Endothelial cell of umbilical vein (primary cell): ENCODE measurements at regions not wholly inside any gene's neighbourhood (a gene's known extent, or its start where the extent isn't known, plus 50 kb on each side); places are given as distances from the start of the nearest gene placed in this dataset.

Experiments
- BruUV-seq: library from RNA; stranded (reverse); fragments of 400-500 nt; replicated peaks from 2 replicates; lab custom pipeline; 2021; lab: Mats Ljungman, UMichigan
- CTCF ChIA-PET: fragments of 300-600, 350-600 bp; sonication (Branson Sonifier 250); formaldehyde crosslinking; loops from one replicate; lab custom pipeline; 2021; ENCODE audit warnings: antibody characterized with exemption, inconsistent platforms; lab: Charles Lee
- POLR2A ChIA-PET: fragments of 300-600, 350-600 bp; sonication (Branson Sonifier 250); formaldehyde crosslinking; loops from one replicate; lab custom pipeline; 2021; ENCODE audit warnings: antibody characterized with exemption, inconsistent platforms; lab: Charles Lee
- DNase-seq: peaks from one replicate; pipeline ENCODE4 v3.0.0-alpha.2; 2011; ENCODE audit warnings: low read depth, low spot score
- FAIRE-seq: peaks from 2 replicates; lab custom pipeline; 2011; peaks lifted over from hg19 to GRCh38; lab: Jason Lieb, UNC
- H2AFZ ChIP-seq: 2 replicates; pipeline ENCODE4 v1.6.0; 2012; ENCODE audit warnings: low read depth, low read length, control low read depth, inconsistent platforms
- H3K27ac ChIP-seq: 2 replicates; pipeline ENCODE4 v1.5.1; 2011; ENCODE audit warnings: low read depth, mild to moderate bottlenecking, control low read depth, low read length, moderate library complexity; ENCODE audit not compliant: insufficient read depth
- H3K27me3 ChIP-seq, 2 experiments: 2 replicates each; pipeline versions ENCODE4 v1.6.0 to v1.6.1; 2011; ENCODE audit warnings: low read length in 2 of 2, mixed read lengths in 1 of 2; ENCODE audit not compliant: control insufficient read depth in 2 of 2, insufficient read depth in 2 of 2
- H3K36me3 ChIP-seq, 2 experiments: 2 replicates in 1 of 2; 3 replicates in 1 of 2; pipeline ENCODE4 v1.5.1; 2011; ENCODE audit warnings: low read length in 2 of 2, mild to moderate bottlenecking in 1 of 2, moderate library complexity in 1 of 2; ENCODE audit not compliant: control insufficient read depth in 2 of 2, insufficient read depth in 2 of 2; ENCODE audit errors: extremely low read depth in 1 of 2
- H3K4me1 ChIP-seq: 3 replicates; pipeline ENCODE4 v1.5.1; 2011; ENCODE audit warnings: mild to moderate bottlenecking, low read length; ENCODE audit not compliant: control insufficient read depth, insufficient read depth; ENCODE audit errors: extremely low read depth
- H3K4me2 ChIP-seq: 2 replicates; pipeline ENCODE4 v1.6.1; 2011; ENCODE audit warnings: low read length, control low read depth, mixed read lengths; ENCODE audit not compliant: insufficient read depth
- H3K4me3 ChIP-seq, 3 experiments: fragments of 200-600 bp in 1 of 3; sonication (generic), shearing (Covaris generic) in 1 of 3; replicated peaks in 1 of 3; 2 replicates each; pipeline ENCODE4 v1.5.1; 2011 to 2016; ENCODE audit warnings: control low read depth in 3 of 3, low read length in 3 of 3, mild to moderate bottlenecking in 2 of 3, inconsistent platforms in 1 of 3, low read depth in 1 of 3, moderate library complexity in 1 of 3; ENCODE audit not compliant: insufficient read depth in 1 of 3
- H3K79me2 ChIP-seq: 2 replicates; pipeline ENCODE4 v1.6.0; 2012; ENCODE audit warnings: low read length, inconsistent platforms; ENCODE audit not compliant: control insufficient read depth, insufficient read depth
- H3K9ac ChIP-seq: replicated peaks from 2 replicates; pipeline ENCODE3; 2011; ENCODE audit warnings: low read length, control low read depth; ENCODE audit not compliant: insufficient read depth; ENCODE audit errors: extremely low read depth
- H3K9me1 ChIP-seq: replicated peaks from 3 replicates; pipeline ENCODE4 v1.6.0; 2011; ENCODE audit warnings: mild to moderate bottlenecking, low read length; ENCODE audit not compliant: control insufficient read depth, insufficient read depth; ENCODE audit errors: extremely low read depth
- H3K9me3 ChIP-seq: replicated peaks from 2 replicates; pipeline ENCODE4 v1.5.1; 2012; ENCODE audit warnings: low read length, inconsistent platforms; ENCODE audit not compliant: control insufficient read depth, insufficient read depth
- H4K20me1 ChIP-seq: replicated peaks from 2 replicates; pipeline ENCODE3; 2011; ENCODE audit warnings: mild to moderate bottlenecking, low read length; ENCODE audit not compliant: control insufficient read depth, insufficient read depth; ENCODE audit errors: extremely low read depth
- EZH2 ChIP-seq: IDR thresholded peaks from 2 replicates; pipeline ENCODE4 v1.6.1; 2012; ENCODE audit warnings: borderline replicate concordance, low read depth, mild to moderate bottlenecking, moderate library complexity, low read length, inconsistent platforms; ENCODE audit not compliant: severe bottlenecking
- FOS ChIP-seq: IDR thresholded peaks from 2 replicates; pipeline ENCODE4 v1.6.1; 2011; ENCODE audit warnings: mild to moderate bottlenecking, low read length, moderate library complexity, borderline replicate concordance; ENCODE audit not compliant: insufficient read depth
- GATA2 ChIP-seq: IDR thresholded peaks from 2 replicates; pipeline ENCODE4 v1.7.0; 2011; ENCODE audit warnings: low read depth, mild to moderate bottlenecking, moderate library complexity, mixed read lengths, low read length; ENCODE audit not compliant: insufficient read length, insufficient read depth
- JUN ChIP-seq: IDR thresholded peaks from 2 replicates; pipeline ENCODE4 v1.6.1; 2011; ENCODE audit warnings: borderline replicate concordance, low read depth; ENCODE audit not compliant: insufficient read length, insufficient read depth
- MYC ChIP-seq: IDR thresholded peaks from one replicate; pipeline ENCODE4 v1.6.1; 2011; ENCODE audit warnings: mild to moderate bottlenecking, low read depth, low read length
- POLR2A ChIP-seq: IDR thresholded peaks from 2 replicates; pipeline ENCODE4 v1.6.1; 2012; ENCODE audit warnings: low read depth, mild to moderate bottlenecking, control low read depth, low read length
- POLR2AphosphoS5 ChIP-seq: IDR thresholded peaks from 2 replicates; pipeline ENCODE4 v1.6.1; 2012; ENCODE audit warnings: low read depth, mild to moderate bottlenecking, control low read depth, low read length, moderate library complexity; ENCODE audit not compliant: insufficient read depth
- dilution Hi-C: fragments of 300-500 bp; cut with MboI; formaldehyde crosslinking; loops from one replicate; pipeline ENCODE4 v1.15.0; 2019; ENCODE audit warnings: low sequenced_read_pairs; ENCODE audit not compliant: extremely low pct_ligation_motif_present
- intact Hi-C: fragments of 100-400 bp; cut with micrococcal nuclease; formaldehyde crosslinking; loops from one replicate; pipeline ENCODE4 v1.10.0; 2022
- TF ChIP-seq, protein P1 (sequence below), 2 donors: IDR thresholded peaks; 1 replicate in 1 of 2; 2 replicates in 1 of 2; pipeline ENCODE4 v1.5.1; 2011; ENCODE audit warnings: low read length in 2 of 2, mild to moderate bottlenecking in 2 of 2, moderate library complexity in 2 of 2, control low read depth in 1 of 2, inconsistent platforms in 1 of 2, low read depth in 1 of 2; ENCODE audit not compliant: insufficient read depth in 1 of 2; ENCODE audit errors: extremely low read depth in 1 of 2
- TF ChIP-seq, protein P2 (sequence below): IDR thresholded peaks from 2 replicates; pipeline ENCODE4 v1.6.1; 2011; ENCODE audit not compliant: insufficient read depth, insufficient read length

DNA sequence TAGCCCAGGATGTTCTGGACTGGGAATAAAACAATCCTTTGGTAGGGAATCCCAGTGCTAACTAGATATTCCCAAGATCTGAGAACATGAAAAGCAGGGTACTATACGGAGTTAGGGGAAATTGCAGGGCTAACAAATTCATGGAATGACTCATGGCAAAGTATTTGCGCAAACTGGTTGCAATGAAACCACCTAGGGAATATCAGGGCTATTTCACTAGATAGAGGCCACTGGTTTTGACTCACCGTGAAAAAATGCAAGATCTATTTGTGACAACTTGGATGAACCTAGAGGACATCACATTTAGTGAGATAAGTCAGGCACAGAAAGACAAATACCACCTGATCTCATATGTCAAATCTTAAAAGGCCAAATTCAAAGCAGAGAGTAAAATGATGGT lies 233.3 kb downstream of the MBD2 start:
- Histone ChIP-seq H3K27me3 (no peaks in the 10 kb centered on the region), H2AFZ (no peak overlapping the region), H3K4me1 (no peaks in the 10 kb centered on the region), H3K4me2 (no peak overlapping the region), H3K36me3 (no peaks in the 10 kb centered on the region), H3K9ac (no peak overlapping the region), H3K4me3 (no peak overlapping the region), H3K79me2 (no peaks in the 10 kb centered on the region), H4K20me1 (no peaks in the 10 kb centered on the region), H3K27ac (no peak overlapping the region), H3K9me3 (no peaks in the 10 kb centered on the region), H3K9me1 (no peaks in the 10 kb centered on the region)
- ChIA-PET POLR2A (no interaction called here), CTCF (no interaction called here)
- intact Hi-C loops (no loop called here), dilution Hi-C loops (no loop called here)
- no peak for DNase-seq
- FAIRE-seq: no peak
- no TSS peak for BruUV-seq
- TF ChIP-seq FOS: no peak

DNA sequence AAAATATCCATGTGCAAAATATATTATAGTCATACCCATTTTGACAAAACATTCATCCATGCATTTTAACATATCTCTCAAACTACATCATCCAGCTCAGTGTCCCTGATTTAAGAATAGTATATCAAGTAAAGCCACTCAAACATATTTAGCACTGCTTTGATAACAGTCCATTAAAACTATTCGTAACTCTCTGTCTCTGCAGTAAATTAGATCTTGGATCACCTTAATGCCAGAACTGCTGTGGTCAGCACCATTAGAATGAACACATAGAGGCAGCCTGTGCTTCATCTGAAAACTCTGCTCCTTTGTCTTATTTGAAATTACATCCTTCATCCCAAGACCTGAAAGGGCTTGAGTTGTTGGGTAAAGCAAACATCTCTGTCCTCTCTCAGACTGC lies 234.0 kb downstream of the MBD2 start:
- Histone ChIP-seq H3K4me3 (no peak overlapping the region), H3K27me3 (no peaks in the 10 kb centered on the region), H3K79me2 (no peaks in the 10 kb centered on the region), H4K20me1 (no peaks in the 10 kb centered on the region), H3K9me1 (no peaks in the 10 kb centered on the region), H2AFZ (no peak overlapping the region), H3K4me1 (no peaks in the 10 kb centered on the region), H3K4me2 (no peak overlapping the region), H3K9ac (no peak overlapping the region), H3K36me3 (no peaks in the 10 kb centered on the region), H3K27ac (no peak overlapping the region), H3K9me3 (no peaks in the 10 kb centered on the region)
- BruUV-seq: no TSS peak
- dilution Hi-C loops: no loop called here
- FAIRE-seq (no peak), DNase-seq (no peak)
- ChIA-PET POLR2A (no interaction called here), CTCF (no interaction called here)
- TF ChIP-seq JUN (no peak), POLR2AphosphoS5 (no peak), EZH2 (no peak), MYC (no peak), GATA2 (no peak), FOS (no peak), POLR2A (no peak)
- TF ChIP-seq, protein P1, sequence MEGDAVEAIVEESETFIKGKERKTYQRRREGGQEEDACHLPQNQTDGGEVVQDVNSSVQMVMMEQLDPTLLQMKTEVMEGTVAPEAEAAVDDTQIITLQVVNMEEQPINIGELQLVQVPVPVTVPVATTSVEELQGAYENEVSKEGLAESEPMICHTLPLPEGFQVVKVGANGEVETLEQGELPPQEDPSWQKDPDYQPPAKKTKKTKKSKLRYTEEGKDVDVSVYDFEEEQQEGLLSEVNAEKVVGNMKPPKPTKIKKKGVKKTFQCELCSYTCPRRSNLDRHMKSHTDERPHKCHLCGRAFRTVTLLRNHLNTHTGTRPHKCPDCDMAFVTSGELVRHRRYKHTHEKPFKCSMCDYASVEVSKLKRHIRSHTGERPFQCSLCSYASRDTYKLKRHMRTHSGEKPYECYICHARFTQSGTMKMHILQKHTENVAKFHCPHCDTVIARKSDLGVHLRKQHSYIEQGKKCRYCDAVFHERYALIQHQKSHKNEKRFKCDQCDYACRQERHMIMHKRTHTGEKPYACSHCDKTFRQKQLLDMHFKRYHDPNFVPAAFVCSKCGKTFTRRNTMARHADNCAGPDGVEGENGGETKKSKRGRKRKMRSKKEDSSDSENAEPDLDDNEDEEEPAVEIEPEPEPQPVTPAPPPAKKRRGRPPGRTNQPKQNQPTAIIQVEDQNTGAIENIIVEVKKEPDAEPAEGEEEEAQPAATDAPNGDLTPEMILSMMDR (IDR thresholded peaks at IDR 0.05; ENCODE audit: extremely low read depth in 1 of 2, insufficient read depth in 1 of 2, low read depth in 1 of 2, low read length in 2 of 2): no peak
- TF ChIP-seq, protein P2, sequence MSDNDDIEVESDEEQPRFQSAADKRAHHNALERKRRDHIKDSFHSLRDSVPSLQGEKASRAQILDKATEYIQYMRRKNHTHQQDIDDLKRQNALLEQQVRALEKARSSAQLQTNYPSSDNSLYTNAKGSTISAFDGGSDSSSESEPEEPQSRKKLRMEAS: no peak
- intact Hi-C loops: no loop called here
